Ramos (cell line): ENCODE measurements at regions not wholly inside any gene's neighbourhood (a gene's known extent, or its start where the extent isn't known, plus 50 kb on each side); places are given as distances from the start of the nearest gene placed in this dataset.

Experiments
- in situ Hi-C: fragments of 300-500 bp; cut with MboI; formaldehyde crosslinking; loops from one replicate; pipeline ENCODE4 v1.14.3; 2022; ENCODE audit warnings: low sequenced_read_pairs; ENCODE audit not compliant: unreplicated experiment

GRCh38 chr11:103619480-103619879 is 417.0 kb upstream of the DDI1 start:
- in situ Hi-C loops, result no loop called here

GRCh38 chr11:103619938-103620337 is 416.5 kb upstream of the DDI1 start:
- in situ Hi-C loops, result no loop called here

- in situ Hi-C loops, result no loop called here
Observed at GRCh38 chr11:103622296-103622695, 414.1 kb upstream of the DDI1 start.

- in situ Hi-C loops, result no loop called here
Observed at GRCh38 chr11:103623933-103624332, 412.5 kb upstream of the DDI1 start.

- in situ Hi-C loops, result no loop called here
Observed at GRCh38 chr11:103624708-103625623, 411.5 kb upstream of the DDI1 start.

- in situ Hi-C loops, result no loop called here
Observed at GRCh38 chr11:103625624-103625965, 410.8 kb upstream of the DDI1 start.

- in situ Hi-C loops, result no loop called here
Observed at GRCh38 chr11:103628121-103628520, 408.3 kb upstream of the DDI1 start.

GRCh38 chr11:103631841-103632240 is 404.6 kb upstream of the DDI1 start:
- in situ Hi-C loops, result no loop called here

- in situ Hi-C loops, result no loop called here
Observed at GRCh38 chr11:103633068-103633788, 403.2 kb upstream of the DDI1 start.

GRCh38 chr11:103633819-103634590 is 402.4 kb upstream of the DDI1 start:
- in situ Hi-C loops, result no loop called here

GRCh38 chr11:103636232-103636631 is 400.2 kb upstream of the DDI1 start:
- in situ Hi-C loops, result no loop called here

GRCh38 chr11:103637295-103637694 is 399.1 kb upstream of the DDI1 start:
- in situ Hi-C loops, result no loop called here

- in situ Hi-C loops, result no loop called here
Observed at GRCh38 chr11:103637831-103638230, 398.6 kb upstream of the DDI1 start.

GRCh38 chr11:103644676-103645075 is 391.8 kb upstream of the DDI1 start:
- in situ Hi-C loops, result no loop called here

GRCh38 chr11:103648054-103648453 is 388.4 kb upstream of the DDI1 start:
- in situ Hi-C loops, result no loop called here

- in situ Hi-C loops, result no loop called here
Observed at GRCh38 chr11:103648670-103649400, 387.6 kb upstream of the DDI1 start.

GRCh38 chr11:103649401-103649895 is 387.0 kb upstream of the DDI1 start:
- in situ Hi-C loops, result no loop called here

GRCh38 chr11:103650330-103650729 is 386.1 kb upstream of the DDI1 start:
- in situ Hi-C loops, result no loop called here

- in situ Hi-C loops, result no loop called here
Observed at GRCh38 chr11:103651341-103651998, 385.0 kb upstream of the DDI1 start.
